H1 (cell line): ENCODE measurements at regions not wholly inside any gene's neighbourhood (a gene's known extent, or its start where the extent isn't known, plus 50 kb on each side); places are given as distances from the start of the nearest gene placed in this dataset.
A peak's percentile ranks its signal among the peaks of the same experiment; 100 is the strongest.

ENCODE experiments used
- CTCF ChIA-PET: fragments of 300-600 bp; sonication (Branson Sonifier 250); formaldehyde crosslinking; loops from one replicate; lab custom pipeline; 2021; ENCODE audit not compliant: partially characterized antibody; lab: Charles Lee
- POLR2A ChIA-PET: fragments of 300-600 bp; sonication (Branson Sonifier 250); formaldehyde crosslinking; loops from one replicate; lab custom pipeline; 2021; ENCODE audit warnings: inconsistent platforms; ENCODE audit not compliant: partially characterized antibody; lab: Charles Lee
- DNase-seq, 2 experiments: peaks; one replicate each; pipeline versions ENCODE4 v3.0.0 to v3.0.0-alpha.2; 2010 to 2022; ENCODE audit warnings: low spot score in 2 of 2, low read depth in 1 of 2, mixed read lengths in 1 of 2
- FAIRE-seq: peaks from 2 replicates; lab custom pipeline; 2011; peaks lifted over from hg19 to GRCh38; lab: Jason Lieb, UNC
- H2AFZ ChIP-seq: 2 replicates; pipeline ENCODE4 v1.8.1; 2012; ENCODE audit warnings: low read length, inconsistent platforms
- H2AK5ac ChIP-seq: 2 replicates; pipeline ENCODE4 v1.6.1; 2013; ENCODE audit warnings: low read depth, low read length
- H2BK120ac ChIP-seq: replicated peaks from 2 replicates; pipeline ENCODE3; 2013; ENCODE audit warnings: low read depth, low read length, inconsistent platforms
- H2BK12ac ChIP-seq: 2 replicates; pipeline ENCODE4 v1.6.1; 2013; ENCODE audit warnings: low read depth, low read length
- H2BK15ac ChIP-seq: 2 replicates; pipeline ENCODE4 v1.6.1; 2013; ENCODE audit warnings: low read length
- H2BK20ac ChIP-seq: 2 replicates; pipeline ENCODE4 v1.6.1; 2013; ENCODE audit warnings: low read length
- H2BK5ac ChIP-seq: 2 replicates; pipeline ENCODE4 v1.6.1; 2013; ENCODE audit warnings: low read depth, low read length
- H3K14ac ChIP-seq: 2 replicates; pipeline ENCODE4 v1.6.1; 2013; ENCODE audit warnings: inconsistent platforms; ENCODE audit not compliant: insufficient read length
- H3K18ac ChIP-seq: 2 replicates; pipeline ENCODE4 v1.6.1; 2013; ENCODE audit warnings: low read length; ENCODE audit errors: extremely low read depth
- H3K23ac ChIP-seq: 2 replicates; pipeline ENCODE4 v1.6.1; 2013; ENCODE audit warnings: inconsistent platforms; ENCODE audit not compliant: insufficient read length
- H3K23me2 ChIP-seq: 2 replicates; pipeline ENCODE4 v1.6.1; 2013; ENCODE audit warnings: low read depth, low read length
- H3K27ac ChIP-seq: 2 replicates; pipeline ENCODE4 v1.6.1; 2011; ENCODE audit warnings: low read depth, low read length, inconsistent platforms
- H3K27me3 ChIP-seq, 4 experiments: replicated peaks in 1 of 4; 1 replicate in 1 of 4; 2 replicates in 3 of 4; pipeline versions ENCODE4 v1.6.1 to v1.8.1; 2011 to 2013; ENCODE audit warnings: low read length in 3 of 4, mild to moderate bottlenecking in 3 of 4, inconsistent platforms in 2 of 4, mixed read lengths in 2 of 4, moderate library complexity in 1 of 4; ENCODE audit not compliant: control insufficient read depth in 3 of 4, insufficient read depth in 3 of 4; ENCODE audit errors: extremely low read depth in 1 of 4
- H3K36me3 ChIP-seq, 4 experiments: 2 replicates each; pipeline versions ENCODE4 v1.6.1 to v1.8.1; 2011 to 2013; ENCODE audit warnings: mild to moderate bottlenecking in 4 of 4, low read length in 3 of 4, moderate library complexity in 2 of 4, control low read depth in 1 of 4, inconsistent platforms in 1 of 4; ENCODE audit not compliant: insufficient read depth in 4 of 4, control insufficient read depth in 2 of 4
- H3K4ac ChIP-seq: replicated peaks from 2 replicates; pipeline ENCODE3; 2013; ENCODE audit warnings: low read length, low read depth, mixed read lengths, inconsistent platforms; ENCODE audit not compliant: insufficient read length
- H3K4me1 ChIP-seq, 4 experiments: replicated peaks in 1 of 4; 1 replicate in 1 of 4; 2 replicates in 3 of 4; pipeline versions ENCODE4 v1.6.1 to v1.8.1; 2011 to 2013; ENCODE audit warnings: low read length in 3 of 4, inconsistent platforms in 2 of 4, mixed read lengths in 1 of 4; ENCODE audit not compliant: insufficient read depth in 4 of 4, control insufficient read depth in 3 of 4
- H3K4me2 ChIP-seq, 2 experiments: 2 replicates each; pipeline versions ENCODE4 v1.6.1 to v1.8.1; 2011 to 2013; ENCODE audit warnings: low read depth in 2 of 2, low read length in 2 of 2, control low read depth in 1 of 2, inconsistent platforms in 1 of 2, mild to moderate bottlenecking in 1 of 2; ENCODE audit not compliant: insufficient read depth in 1 of 2
- H3K4me3 ChIP-seq, 4 experiments: fragments of 200-600, 300-600 bp in 1 of 4; sonication (generic), shearing (Covaris generic), sonication (Bioruptor Twin) in 1 of 4; 2 replicates each; pipeline versions ENCODE4 v1.5.1 to v1.8.1; 2011 to 2016; ENCODE audit warnings: low read length in 4 of 4, low read depth in 3 of 4, control low read depth in 2 of 4, inconsistent platforms in 2 of 4, mild to moderate bottlenecking in 2 of 4, mixed read lengths in 1 of 4, moderate library complexity in 1 of 4; ENCODE audit not compliant: insufficient read depth in 2 of 4; ENCODE audit errors: extremely low read depth in 1 of 4
- H3K56ac ChIP-seq: replicated peaks from 2 replicates; pipeline ENCODE3; 2013; ENCODE audit warnings: low read depth, mild to moderate bottlenecking, mixed read lengths, low read length, inconsistent platforms; ENCODE audit not compliant: insufficient read length
- H3K79me1 ChIP-seq: 2 replicates; pipeline ENCODE4 v1.6.1; 2013; ENCODE audit warnings: low read depth, low read length, control low read depth
- H3K79me2 ChIP-seq, 2 experiments: 2 replicates each; pipeline versions ENCODE4 v1.6.1 to v1.8.1; 2012 to 2013; ENCODE audit warnings: low read length in 2 of 2, mild to moderate bottlenecking in 2 of 2, inconsistent platforms in 1 of 2; ENCODE audit not compliant: insufficient read depth in 2 of 2, control insufficient read depth in 1 of 2
- H3K9ac ChIP-seq, 4 experiments: replicated peaks in 1 of 4; 1 replicate in 1 of 4; 2 replicates in 3 of 4; pipeline versions ENCODE4 v1.6.1 to v1.8.1; 2011 to 2013; ENCODE audit warnings: low read depth in 3 of 4, low read length in 3 of 4, control low read depth in 2 of 4, mild to moderate bottlenecking in 2 of 4, moderate library complexity in 2 of 4, inconsistent platforms in 1 of 4; ENCODE audit errors: extremely low read depth in 1 of 4
- H3K9me3 ChIP-seq, 2 experiments: 2 replicates each; pipeline versions ENCODE4 v1.6.1 to v1.8.1; 2012 to 2013; ENCODE audit warnings: mild to moderate bottlenecking in 2 of 2, moderate library complexity in 2 of 2, control low read depth in 1 of 2, inconsistent platforms in 1 of 2, low read depth in 1 of 2, low read length in 1 of 2, mixed read lengths in 1 of 2; ENCODE audit not compliant: insufficient read depth in 2 of 2
- H4K20me1 ChIP-seq, 2 experiments: replicated peaks in 1 of 2; 2 replicates each; pipeline versions ENCODE3 to v1.8.1; 2011 to 2013; ENCODE audit warnings: inconsistent platforms in 2 of 2, low read length in 2 of 2, mild to moderate bottlenecking in 1 of 2; ENCODE audit not compliant: insufficient read depth in 2 of 2, control insufficient read depth in 1 of 2
- H4K5ac ChIP-seq: 2 replicates; pipeline ENCODE4 v1.6.1; 2013; ENCODE audit warnings: low read length, low read depth, mixed read lengths, inconsistent platforms; ENCODE audit not compliant: insufficient read length
- H4K8ac ChIP-seq: 2 replicates; pipeline ENCODE4 v1.8.0; 2013; ENCODE audit warnings: mild to moderate bottlenecking, moderate library complexity, low read length, inconsistent platforms; ENCODE audit not compliant: insufficient read depth; ENCODE audit errors: extremely low read depth
- H4K91ac ChIP-seq: replicated peaks from 2 replicates; pipeline ENCODE3; 2013; ENCODE audit warnings: low read length, mixed read lengths, inconsistent platforms; ENCODE audit not compliant: insufficient read length
- CBX5 ChIP-seq: fragments of 300-800, 300-1000 bp; sonication (generic); IDR thresholded peaks from 2 replicates; pipeline ENCODE4 v1.7.1; 2016; ENCODE audit warnings: antibody characterized with exemption, low read length, low read depth
- CBX8 ChIP-seq: fragments of 300-800, 300-1000 bp; sonication (generic); IDR thresholded peaks from 2 replicates; pipeline ENCODE4 v1.7.1; 2016; ENCODE audit warnings: low read depth, low read length, borderline replicate concordance
- EP300 ChIP-seq, 2 experiments: IDR thresholded peaks; 1 replicate in 1 of 2; 2 replicates in 1 of 2; pipeline ENCODE4 v1.6.1; 2011 to 2012; ENCODE audit warnings: low read depth in 2 of 2, low read length in 2 of 2, mild to moderate bottlenecking in 2 of 2, borderline replicate concordance in 1 of 2, inconsistent platforms in 1 of 2, moderate library complexity in 1 of 2
- GTF2F1 ChIP-seq: IDR thresholded peaks from 2 replicates; pipeline ENCODE4 v1.6.1; 2012; ENCODE audit warnings: low read depth, low read length, improper control_type of control experiment, borderline replicate concordance
- HDAC2 ChIP-seq, 2 experiments: fragments of 300-600 bp in 1 of 2; sonication (generic) in 1 of 2; IDR thresholded peaks; 2 replicates each; pipeline ENCODE4 v1.6.1; 2011 to 2012; ENCODE audit warnings: low read depth in 2 of 2, low read length in 2 of 2, mild to moderate bottlenecking in 2 of 2, moderate library complexity in 2 of 2, borderline replicate concordance in 1 of 2, inconsistent platforms in 1 of 2
- JUN ChIP-seq: IDR thresholded peaks from 2 replicates; pipeline ENCODE4 v1.6.1; 2011; ENCODE audit warnings: low read depth, mild to moderate bottlenecking, improper control_type of control experiment, low read length
- JUND ChIP-seq: IDR thresholded peaks from 2 replicates; pipeline ENCODE4 v1.6.1; 2011; ENCODE audit warnings: mild to moderate bottlenecking, improper control_type of control experiment, low read length
- POLR2AphosphoS5 ChIP-seq: IDR thresholded peaks from 2 replicates; pipeline ENCODE4 v1.6.1; 2011; ENCODE audit warnings: low read depth, low read length
- RAD21 ChIP-seq, 2 experiments: IDR thresholded peaks in 1 of 2; conservative IDR thresholded peaks in 1 of 2; 2 replicates each; pipeline ENCODE4 v1.6.1; 2011; ENCODE audit warnings: low read depth in 2 of 2, low read length in 2 of 2, improper control_type of control experiment in 1 of 2, inconsistent platforms in 1 of 2, mild to moderate bottlenecking in 1 of 2, moderate library complexity in 1 of 2
- SAP30 ChIP-seq: fragments of 300-600 bp; sonication (generic); IDR thresholded peaks from 2 replicates; pipeline ENCODE4 v1.7.1; 2012; ENCODE audit warnings: low read length, moderate library complexity, mild to moderate bottlenecking, inconsistent platforms; ENCODE audit not compliant: insufficient read depth, insufficient replicate concordance
- SIN3A ChIP-seq, 2 experiments: IDR thresholded peaks in 1 of 2; conservative IDR thresholded peaks in 1 of 2; 2 replicates each; pipeline ENCODE4 v1.6.1; 2011 to 2012; ENCODE audit warnings: low read length in 2 of 2, improper control_type of control experiment in 1 of 2, low read depth in 1 of 2, mild to moderate bottlenecking in 1 of 2
- SRF ChIP-seq: IDR thresholded peaks from 2 replicates; pipeline ENCODE4 v1.6.1; 2011; ENCODE audit warnings: mild to moderate bottlenecking, low read depth, low read length, moderate library complexity
- TAF1 ChIP-seq: IDR thresholded peaks from 2 replicates; pipeline ENCODE4 v1.6.1; 2011; ENCODE audit warnings: mild to moderate bottlenecking, low read depth, low read length
- YY1 ChIP-seq: IDR thresholded peaks from 2 replicates; pipeline ENCODE4 v1.6.1; 2011; ENCODE audit warnings: low read depth, mild to moderate bottlenecking, low read length
- WGBS, 2 experiments: shearing (Covaris generic) in 1 of 2; methylation state at CpG; one replicate each; pipeline versions ENCODE4 v1.1.6 to v1.1.7; 2013 to 2015; ENCODE audit warnings: low lambda C conversion rate in 2 of 2, mixed read lengths in 2 of 2, inconsistent platforms in 1 of 2, low coverage in 1 of 2, missing lambda C conversion rate in 1 of 2; ENCODE audit not compliant: insufficient replicate concordance in 2 of 2, insufficient coverage in 1 of 2, insufficient read length in 1 of 2; ENCODE audit errors: extremely low coverage in 1 of 2, missing lambda C conversion rate in 1 of 2; 5-methylcytosine and 5-hydroxymethylcytosine counted together

- no peak overlapping the region for H3K4me3 ChIP-seq
- H3K14ac ChIP-seq: no peak overlapping the region
- no peak overlapping the region for H2BK20ac ChIP-seq
- H4K91ac ChIP-seq: no peak overlapping the region
- FAIRE-seq: no peak
- H2AFZ ChIP-seq: 0 out of 2 replicates have a peak overlapping the region, but pooled peaks have one; percentile 51
- no peaks in the 10 kb centered on the region for H3K36me3 ChIP-seq
- no peak overlapping the region for H3K27ac ChIP-seq
- no peak overlapping the region for H2BK120ac ChIP-seq
- H3K4me1 ChIP-seq: no peaks in the 10 kb centered on the region
- no peak overlapping the region for H2BK12ac ChIP-seq
- no peak overlapping the region for H4K5ac ChIP-seq
- CTCF ChIA-PET: no interaction called here
- POLR2A ChIA-PET: no interaction called here
- no peak overlapping the region for H3K9ac ChIP-seq
- no peak overlapping the region for H2AK5ac ChIP-seq
- 85% methylated on average over 5 of the region's 5 CpGs; no CpG with 5 or more reads in 1 of the 2 experiments for WGBS, 2 experiments
- H2BK5ac ChIP-seq: no peak overlapping the region
- no peak overlapping the region for H3K18ac ChIP-seq
- H3K79me2 ChIP-seq: no peaks in the 10 kb centered on the region
- H3K9me3 ChIP-seq: no peaks in the 10 kb centered on the region
- H3K4me2 ChIP-seq: no peak overlapping the region
- H3K23ac ChIP-seq: no peak overlapping the region
- DNase-seq: no peak
- H2BK15ac ChIP-seq: no peak overlapping the region
- H3K4ac ChIP-seq: no peak overlapping the region
- no peak overlapping the region for H4K8ac ChIP-seq
- H3K27me3 ChIP-seq: no peaks in the 10 kb centered on the region
- no peak overlapping the region for H3K56ac ChIP-seq
- H3K79me1 ChIP-seq: no peaks in the 10 kb centered on the region
- no peaks in the 10 kb centered on the region for H3K23me2 ChIP-seq
- no peaks in the 10 kb centered on the region for H4K20me1 ChIP-seq
- TF ChIP-seq JUN (no peak), SRF (no peak), SIN3A (conservative IDR thresholded peaks at IDR 0.05 in 1 of 2, IDR thresholded peaks at IDR 0.05 in 1 of 2; ENCODE audit: low read depth in 1 of 2, low read length in 2 of 2) (no peak), JUND (no peak), SAP30 (no peak), GTF2F1 (no peak), POLR2AphosphoS5 (no peak), RAD21 (IDR thresholded peaks at IDR 0.05 in 1 of 2, conservative IDR thresholded peaks at IDR 0.05 in 1 of 2; ENCODE audit: low read depth in 2 of 2, low read length in 2 of 2) (no peak), EP300 (IDR thresholded peaks at IDR 0.05; ENCODE audit: borderline replicate concordance in 1 of 2, low read depth in 2 of 2, low read length in 2 of 2) (no peak), YY1 (no peak), TAF1 (no peak), HDAC2 (IDR thresholded peaks at IDR 0.05; ENCODE audit: borderline replicate concordance in 1 of 2, low read depth in 2 of 2, low read length in 2 of 2) (no peak), CBX8 (no peak), CBX5 (no peak)
Measured at GRCh38 chr5:67925511-67925910, 290.0 kb upstream of the PIK3R1 start.
